GM19452 (cell line): ENCODE measurements at regions not wholly inside any gene's neighbourhood (a gene's known extent, or its start where the extent isn't known, plus 50 kb on each side); places are given as distances from the start of the nearest gene placed in this dataset.
"Not testable (repeated sequence)": the region's sequence is repeated elsewhere in the genome, so short reads cannot be mapped to it uniquely, and the experiment has no call there.

Experiments used
- ATAC-seq: cut with Tn5 transposase; IDR thresholded peaks from one replicate; pipeline ENCODE4 v1.9.1; 2021; ENCODE audit not compliant: unreplicated experiment

DNA sequence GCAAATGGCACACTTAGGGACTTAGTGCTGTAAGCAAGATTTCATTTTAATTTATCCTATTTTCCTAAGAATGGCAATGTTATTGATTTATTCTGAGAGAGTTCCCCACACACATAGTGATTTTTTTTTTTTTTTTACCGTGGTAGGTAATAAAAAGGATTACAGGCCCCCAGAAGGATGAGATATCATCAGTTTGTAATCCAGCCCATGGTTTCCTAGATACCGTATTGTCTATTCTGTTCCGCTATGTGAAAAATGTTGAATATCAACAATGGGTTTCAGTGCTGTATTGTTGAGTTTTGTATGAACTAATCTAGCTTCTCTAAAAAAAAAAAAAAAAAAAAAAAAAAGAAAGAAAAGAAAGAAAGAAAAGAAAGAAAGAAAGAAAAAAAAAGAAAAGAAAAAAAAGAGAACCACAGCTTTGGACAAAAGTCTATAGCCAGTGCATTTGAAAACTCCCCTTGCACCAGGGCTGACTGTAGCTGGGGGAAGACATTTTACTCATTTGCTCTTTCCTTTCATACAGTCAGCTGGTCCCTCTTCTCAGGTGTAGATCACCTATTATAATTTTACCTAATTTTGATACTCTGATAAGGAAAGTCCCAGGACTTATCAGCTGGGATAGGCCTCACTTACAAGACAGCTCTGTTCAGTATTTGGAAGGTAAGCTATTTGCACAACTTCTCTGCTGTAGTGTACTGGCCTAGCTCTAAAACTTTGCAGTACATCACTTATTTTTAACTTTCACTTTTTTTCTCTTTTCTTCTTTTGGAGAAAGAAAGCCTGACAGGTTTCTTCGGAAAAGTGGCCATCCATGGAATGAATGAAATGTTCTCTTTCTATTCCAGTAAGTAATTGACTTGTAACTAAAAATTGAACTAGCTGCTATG lies 101.4 kb upstream of the SOX2 start:
- no peak for ATAC-seq

DNA sequence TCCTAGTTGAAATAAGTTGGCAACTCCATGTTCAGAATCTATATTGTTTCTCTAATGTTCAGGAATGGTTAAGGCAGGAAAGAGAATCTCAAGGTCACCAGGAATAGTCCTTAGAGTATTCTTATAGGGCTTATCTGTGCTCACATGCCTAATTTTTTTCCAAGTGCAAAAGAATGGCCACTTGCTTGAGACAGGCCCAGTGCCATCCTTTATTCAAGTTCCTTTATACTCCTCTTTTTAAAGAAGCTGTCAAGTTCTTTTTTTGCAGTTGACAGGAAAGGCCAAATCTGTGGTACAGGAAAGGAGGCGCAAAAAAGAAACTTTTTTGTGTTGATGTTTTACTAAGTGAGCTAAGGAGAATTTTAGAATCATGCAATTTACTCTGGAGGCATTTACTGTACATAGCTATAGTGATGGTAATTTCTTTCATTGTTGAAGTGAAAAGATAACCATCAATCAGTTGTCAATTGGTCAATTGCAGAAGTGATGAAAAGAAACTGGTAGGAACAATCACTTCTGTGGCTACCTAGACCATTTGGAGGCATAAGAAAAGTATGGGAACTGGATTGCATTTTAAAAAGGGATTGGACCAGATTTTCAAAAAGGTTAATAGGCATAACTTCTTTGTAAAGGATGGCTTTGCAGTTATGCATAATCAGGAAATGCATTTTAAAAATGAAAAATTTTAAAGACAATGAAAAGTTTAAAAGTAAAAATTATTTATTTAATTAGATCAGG lies 102.5 kb upstream of the SOX2 start:
- ATAC-seq: no peak

- ATAC-seq: no peak
These were observed 107.5 kb upstream of the SOX2 start for GRCh38 chr3:181604267-181604666.

GRCh38 chr3:181596126-181596525 lies 115.6 kb upstream of the SOX2 start:
- ATAC-seq: no peak

DNA sequence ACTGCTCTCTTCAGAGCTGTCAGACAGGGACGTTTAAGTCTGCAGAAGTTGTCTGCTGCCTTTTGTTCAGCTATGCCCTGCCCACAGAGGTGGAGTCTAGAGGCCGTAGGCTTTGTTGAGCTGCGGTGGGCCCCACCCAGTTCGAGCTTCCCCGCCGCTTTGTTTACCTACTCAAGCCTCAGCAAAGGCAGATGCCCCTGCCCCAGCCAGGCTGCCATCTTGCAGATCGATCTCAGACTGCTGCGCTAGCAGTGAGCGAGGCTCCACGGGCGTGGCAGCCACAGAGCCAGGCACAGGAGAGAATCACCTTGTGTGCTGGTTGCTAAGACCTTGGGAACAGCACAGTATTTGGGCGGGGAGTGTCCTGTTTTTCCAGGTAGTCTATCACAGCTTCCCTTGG lies 120.8 kb upstream of the SOX2 start:
- ATAC-seq: not testable (repeated sequence)

- no peak for ATAC-seq
These were observed 129.1 kb upstream of the SOX2 start for GRCh38 chr3:181582619-181583018.

DNA sequence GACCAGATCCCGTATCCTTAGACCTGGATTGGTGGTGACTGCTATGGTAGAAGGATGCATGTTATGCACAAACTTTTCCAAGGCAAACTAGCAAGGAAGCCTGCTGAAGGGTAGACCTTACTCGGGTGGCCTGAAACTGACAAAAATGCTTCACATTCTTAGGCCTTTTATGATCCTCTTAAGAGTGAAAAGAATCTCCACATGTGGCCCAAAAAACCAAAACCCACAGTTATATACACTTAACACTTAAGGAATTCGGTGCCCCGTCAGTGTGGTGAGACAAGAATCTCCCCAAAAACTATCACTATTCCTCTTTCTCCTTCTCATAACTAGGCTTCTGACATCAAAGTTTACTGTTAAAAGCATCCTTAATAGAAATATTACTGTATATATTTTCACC lies 130.1 kb upstream of the SOX2 start:
- no peak for ATAC-seq

- ATAC-seq: no peak
These were observed 133.0 kb upstream of the SOX2 start for GRCh38 chr3:181578743-181579142.

GRCh38 chr3:181572432-181572831 lies 139.3 kb upstream of the SOX2 start:
- no peak for ATAC-seq

DNA sequence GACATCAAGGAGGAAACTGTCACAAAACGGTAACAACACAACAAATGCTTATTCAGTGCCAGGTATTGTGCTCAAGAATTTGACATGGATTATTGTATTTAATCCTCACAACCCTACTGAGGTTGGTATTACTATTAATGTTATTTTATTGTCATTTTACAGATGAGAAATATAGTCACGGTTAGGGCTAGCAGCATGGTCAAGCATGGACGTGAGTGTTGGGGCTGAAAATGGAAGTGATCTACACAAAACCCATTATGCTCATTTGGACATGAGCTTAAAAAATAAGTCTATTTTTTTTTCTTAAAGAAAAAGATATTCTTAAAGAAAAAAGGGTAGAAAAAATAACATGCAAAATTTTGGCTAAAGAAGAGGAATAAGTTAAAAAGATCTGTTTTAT lies 141.3 kb upstream of the SOX2 start:
- no peak for ATAC-seq

DNA sequence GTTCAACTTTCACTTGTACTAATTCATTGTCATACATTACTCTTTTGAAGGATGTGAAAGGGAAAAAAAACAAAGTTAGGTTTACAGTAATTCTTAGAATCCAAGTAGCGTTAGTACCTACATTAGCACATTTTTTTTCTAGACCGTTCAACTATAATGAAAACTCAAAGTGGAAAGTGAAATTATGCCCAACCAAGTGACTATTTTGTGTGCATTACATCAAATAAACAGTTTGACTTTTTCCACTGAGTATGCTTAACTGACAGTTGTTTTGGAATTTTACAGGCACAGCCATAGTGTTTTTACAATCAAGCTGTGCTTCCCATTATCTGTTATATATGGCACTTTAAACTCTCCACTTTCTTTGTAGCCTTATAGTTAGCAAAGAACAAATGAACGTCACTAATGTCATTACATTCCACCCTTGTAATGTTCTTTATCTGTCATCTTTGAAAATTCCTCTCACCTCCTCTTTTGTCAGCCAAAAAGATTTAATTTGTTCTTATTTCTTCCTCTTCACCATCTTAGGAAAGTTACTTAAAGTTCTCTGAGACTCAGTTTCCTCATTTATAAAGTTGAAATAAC lies 142.3 kb upstream of the SOX2 start:
- no peak for ATAC-seq

GRCh38 chr3:181568693-181569092 lies 143.0 kb upstream of the SOX2 start:
- no peak for ATAC-seq

DNA sequence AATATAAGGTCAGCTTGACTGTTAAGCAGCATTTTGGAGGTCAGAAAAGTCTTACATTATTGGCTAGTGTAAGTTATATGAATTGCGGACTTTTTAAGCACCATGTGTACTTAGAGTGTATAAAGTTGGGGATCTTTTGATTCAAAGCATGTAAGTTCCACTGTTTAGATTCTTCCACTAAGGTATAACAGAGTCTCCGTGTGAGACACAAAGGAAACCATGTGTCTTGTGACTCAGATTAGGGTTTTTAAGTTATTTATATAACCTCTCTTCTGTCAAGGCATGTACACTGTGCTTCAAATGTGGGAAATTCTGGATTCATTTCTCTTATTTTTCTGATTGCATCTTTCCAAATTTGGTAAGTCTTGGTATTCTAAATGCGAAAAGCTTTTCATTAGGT lies 143.5 kb upstream of the SOX2 start:
- no peak for ATAC-seq

GRCh38 chr3:181567311-181568075 lies 144.2 kb upstream of the SOX2 start:
- ATAC-seq: no peak

DNA sequence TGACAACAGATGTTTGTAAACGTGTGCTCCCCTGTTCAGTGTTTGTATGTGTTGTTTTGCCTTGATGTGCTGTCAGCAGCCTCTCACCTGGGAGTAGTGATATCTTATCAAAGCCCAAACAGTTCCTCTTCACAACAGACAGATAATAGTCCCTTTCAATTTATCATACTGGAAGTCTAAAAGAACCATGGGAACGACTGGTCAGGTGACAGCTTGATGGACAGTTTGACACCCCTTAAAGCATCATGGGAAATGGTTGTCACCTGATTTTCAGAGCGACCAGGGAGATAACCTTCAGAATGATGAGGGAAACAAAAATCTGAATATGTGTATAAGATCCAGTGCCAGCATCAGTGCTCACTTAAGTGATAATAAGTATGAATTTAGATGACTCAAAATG lies 146.3 kb upstream of the SOX2 start:
- ATAC-seq: no peak

DNA sequence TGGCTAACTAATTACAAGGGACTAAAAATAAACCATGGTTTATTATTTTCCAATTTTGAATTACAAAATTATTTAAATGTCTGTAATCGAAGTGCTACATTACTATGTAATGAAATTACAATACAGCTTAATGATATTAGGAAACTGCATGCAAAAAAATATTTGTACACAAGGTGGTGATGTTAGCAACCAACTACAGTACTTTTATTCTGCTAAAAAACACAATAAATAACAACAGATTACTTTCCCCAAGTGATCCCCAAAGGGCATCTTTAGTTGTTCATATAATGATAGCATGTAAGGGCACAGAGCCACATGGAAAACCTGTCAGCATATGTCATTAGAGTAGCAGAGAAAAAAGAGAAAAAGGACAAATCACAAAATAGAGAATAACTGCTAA lies 147.5 kb upstream of the SOX2 start:
- ATAC-seq: no peak

GRCh38 chr3:181561139-181562031 lies 150.3 kb upstream of the SOX2 start:
- ATAC-seq: no peak

DNA sequence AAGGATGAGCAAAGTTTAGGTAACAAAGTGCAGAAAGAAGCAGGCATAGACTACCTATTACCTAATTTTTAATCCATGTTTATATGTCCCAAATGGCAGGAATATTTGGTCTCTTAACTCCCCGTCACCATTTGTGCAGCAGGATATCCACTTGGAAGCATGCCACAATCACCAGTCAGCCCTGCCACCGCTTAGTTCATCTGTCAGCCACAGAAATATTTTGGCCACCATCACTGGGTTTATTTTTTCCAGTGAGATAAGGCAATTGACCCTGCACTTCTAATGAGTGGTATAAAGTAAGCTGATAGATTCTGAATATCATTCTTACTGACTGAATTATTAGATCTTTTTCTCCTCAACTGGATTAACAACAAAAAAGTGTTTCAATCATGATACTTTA lies 152.9 kb upstream of the SOX2 start:
- no peak for ATAC-seq

- ATAC-seq: no peak
These were observed 156.0 kb upstream of the SOX2 start for GRCh38 chr3:181555681-181556080.

DNA sequence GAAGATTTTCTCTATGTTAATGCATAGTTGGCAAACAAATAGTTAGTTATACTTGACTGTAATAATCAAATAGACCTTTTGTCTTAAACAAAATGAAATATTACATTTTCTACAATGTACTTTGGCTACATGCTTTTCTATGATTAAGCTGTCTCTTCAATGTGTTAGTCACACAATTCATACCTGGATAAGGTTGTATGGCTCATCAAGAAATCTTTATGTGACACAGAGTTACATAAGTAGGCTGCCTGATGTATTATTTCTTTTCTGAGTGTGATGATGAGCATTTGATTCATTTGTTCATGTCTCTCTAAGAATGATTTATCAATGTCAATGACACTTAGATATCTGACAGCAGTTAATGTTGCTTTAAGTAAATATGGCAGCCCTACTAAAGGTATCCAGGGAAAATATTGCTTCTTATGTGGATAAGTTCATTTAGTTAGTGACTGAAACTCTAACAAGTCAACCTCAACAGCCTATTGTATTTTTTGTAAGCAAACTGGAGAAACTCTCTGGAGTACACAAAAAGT lies 157.4 kb upstream of the SOX2 start:
- ATAC-seq: no peak
